CD14-positive monocyte (primary cell): ENCODE measurements at regions not wholly inside any gene's neighbourhood (a gene's known extent, or its start where the extent isn't known, plus 50 kb on each side); places are given as distances from the start of the nearest gene placed in this dataset.

ENCODE experiments used
- DNase-seq, 3 donors: peaks; one replicate each; pipeline ENCODE4 v3.0.0-alpha.2; 2011 to 2022
- H2AFZ ChIP-seq: 2 replicates; pipeline ENCODE4 v1.6.0; 2012; ENCODE audit warnings: mild to moderate bottlenecking, low read depth, low read length, inconsistent platforms; ENCODE audit not compliant: insufficient read depth, poor library complexity, severe bottlenecking
- H3K27ac ChIP-seq, 2 donors: 1 replicate in 1 of 2; 2 replicates in 1 of 2; pipeline ENCODE4 v1.5.1; 2012 to 2013; ENCODE audit warnings: low read length in 2 of 2, control low read depth in 1 of 2, inconsistent platforms in 1 of 2, low read depth in 1 of 2, mild to moderate bottlenecking in 1 of 2
- H3K27me3 ChIP-seq, 2 donors: one replicate each; pipeline versions ENCODE4 v1.6.0 to v1.6.1; 2011 to 2013; ENCODE audit warnings: low read length in 2 of 2; ENCODE audit not compliant: control insufficient read depth in 2 of 2, insufficient read depth in 2 of 2
- H3K36me3 ChIP-seq, 2 donors: replicated peaks in 1 of 2; 1 replicate in 1 of 2; 2 replicates in 1 of 2; pipeline versions ENCODE4 v1.5.1 to v1.6.1; 2012 to 2013; ENCODE audit warnings: low read length in 2 of 2, control low read depth in 1 of 2, inconsistent platforms in 1 of 2, mild to moderate bottlenecking in 1 of 2; ENCODE audit not compliant: insufficient read depth in 2 of 2, control insufficient read depth in 1 of 2
- H3K4me1 ChIP-seq, 2 donors: 1 replicate in 1 of 2; 2 replicates in 1 of 2; pipeline versions ENCODE4 v1.5.1 to v1.6.1; 2012 to 2013; ENCODE audit warnings: low read length in 2 of 2, control low read depth in 1 of 2, inconsistent platforms in 1 of 2, mild to moderate bottlenecking in 1 of 2, moderate library complexity in 1 of 2; ENCODE audit not compliant: insufficient read depth in 2 of 2, control insufficient read depth in 1 of 2
- H3K4me2 ChIP-seq: replicated peaks from 2 replicates; pipeline ENCODE3; 2012; ENCODE audit warnings: low read length, moderate library complexity, mild to moderate bottlenecking; ENCODE audit not compliant: poor library complexity, severe bottlenecking; ENCODE audit errors: extremely low read depth
- H3K4me3 ChIP-seq, 3 experiments: fragments of 200-600 bp in 1 of 3; sonication (generic) in 1 of 3; replicated peaks in 1 of 3; 1 replicate in 2 of 3; 2 replicates in 1 of 3; pipeline ENCODE4 v1.5.1; 2011 to 2013; ENCODE audit warnings: low read length in 3 of 3, mild to moderate bottlenecking in 3 of 3, control low read depth in 2 of 3, low read depth in 2 of 3, inconsistent platforms in 1 of 3, moderate library complexity in 1 of 3
- H3K79me2 ChIP-seq: 2 replicates; pipeline ENCODE4 v1.6.0; 2012; ENCODE audit warnings: mild to moderate bottlenecking, control low read depth, inconsistent platforms, low read length, moderate library complexity; ENCODE audit not compliant: insufficient read depth
- H3K9ac ChIP-seq: 2 replicates; pipeline ENCODE4 v1.6.0; 2017; ENCODE audit warnings: low read length, mild to moderate bottlenecking; ENCODE audit not compliant: insufficient read depth, poor library complexity, severe bottlenecking
- H3K9me3 ChIP-seq, 2 donors: replicated peaks in 1 of 2; 1 replicate in 1 of 2; 2 replicates in 1 of 2; pipeline versions ENCODE4 v1.5.1 to v1.6.1; 2012 to 2013; ENCODE audit warnings: low read length in 2 of 2, control low read depth in 1 of 2; ENCODE audit not compliant: control insufficient read depth in 1 of 2, insufficient read depth in 1 of 2
- H4K20me1 ChIP-seq: 2 replicates; pipeline ENCODE4 v1.6.0; 2012; ENCODE audit warnings: mild to moderate bottlenecking, low read length, control low read depth, moderate library complexity; ENCODE audit not compliant: insufficient read depth
- H3K27ac Mint-ChIP-seq, 7 donors: one replicate each; pipeline ENCODE4 v1.8.0; 2020; ENCODE audit warnings: mild to moderate bottlenecking in 7 of 7, mixed read lengths in 7 of 7, moderate library complexity in 6 of 7, inconsistent platforms in 2 of 7
- H3K27me3 Mint-ChIP-seq, 3 donors: one replicate each; pipeline ENCODE4 v1.8.0; 2021 to 2022; ENCODE audit warnings: low read depth in 3 of 3, mild to moderate bottlenecking in 3 of 3, mixed read lengths in 3 of 3, moderate library complexity in 3 of 3, inconsistent platforms in 1 of 3
- H3K36me3 Mint-ChIP-seq, 2 donors: one replicate each; pipeline ENCODE4 v1.8.0; 2020; ENCODE audit warnings: mixed read lengths in 2 of 2, inconsistent platforms in 1 of 2, mild to moderate bottlenecking in 1 of 2
- H3K4me1 Mint-ChIP-seq: one replicate; pipeline ENCODE4 v1.8.0; 2020; ENCODE audit warnings: mild to moderate bottlenecking, mixed read lengths
- H3K4me3 Mint-ChIP-seq, 2 donors: one replicate each; pipeline ENCODE4 v1.8.0; 2020; ENCODE audit warnings: mild to moderate bottlenecking in 2 of 2, mixed read lengths in 2 of 2, moderate library complexity in 1 of 2
- H3K9me3 Mint-ChIP-seq, 7 donors: one replicate each; pipeline ENCODE4 v1.8.0; 2020 to 2022; ENCODE audit warnings: mixed read lengths in 7 of 7, mild to moderate bottlenecking in 6 of 7, moderate library complexity in 6 of 7, inconsistent platforms in 2 of 7
- CTCF ChIP-seq: fragments of 200-600 bp; IDR thresholded peaks from one replicate; pipeline ENCODE4 v1.8.0; 2022; ENCODE audit warnings: antibody characterized with exemption, mild to moderate bottlenecking
- WGBS: methylation state at CpG from one replicate; pipeline ENCODE4 v1.1.5; 2013; ENCODE audit warnings: missing lambda C conversion rate; ENCODE audit not compliant: insufficient coverage; 5-methylcytosine and 5-hydroxymethylcytosine counted together
- intact Hi-C, 2 donors: fragments of 100-400 bp; cut with micrococcal nuclease; formaldehyde crosslinking; loops; one replicate each; pipeline versions ENCODE4 v1.15.0 to v1.15.1; 2023

GRCh38 chr13:71148396-71148795 lies 718.6 kb downstream of the DACH1 start:
- no peak for TF ChIP-seq CTCF
- Mint-ChIP-seq H3K27ac (no peak overlapping the region), H3K4me3 (no peak overlapping the region), H3K27me3 (no peaks in the 10 kb centered on the region), H3K9me3 (peaks cover 0 to 5% (median 0%) of the 10 kb centered on the region in 7 donors), H3K36me3 (no peaks in the 10 kb centered on the region), H3K4me1 (no peaks in the 10 kb centered on the region)
- Histone ChIP-seq H3K36me3 (no peaks in the 10 kb centered on the region), H3K4me1 (no peaks in the 10 kb centered on the region), H3K27ac (no peak overlapping the region), H3K27me3 (no peaks in the 10 kb centered on the region), H3K9me3 (no peaks in the 10 kb centered on the region), H3K4me2 (no peak overlapping the region), H2AFZ (no peak overlapping the region), H3K4me3 (no peak overlapping the region), H3K9ac (no peak overlapping the region), H4K20me1 (no peaks in the 10 kb centered on the region), H3K79me2 (no peaks in the 10 kb centered on the region)
- no CpG with 5 or more reads among the region's 1 CpG for WGBS
- intact Hi-C loops = no loop called here
- no peak for DNase-seq

- Histone ChIP-seq H3K79me2 (no peaks in the 10 kb centered on the region), H3K27ac (no peak overlapping the region), H4K20me1 (no peaks in the 10 kb centered on the region), H3K36me3 (no peaks in the 10 kb centered on the region), H3K4me2 (no peak overlapping the region), H3K4me1 (no peaks in the 10 kb centered on the region), H3K9ac (no peak overlapping the region), H3K4me3 (no peak overlapping the region), H3K9me3 (no peaks in the 10 kb centered on the region), H2AFZ (no peak overlapping the region), H3K27me3 (no peaks in the 10 kb centered on the region)
- no CpG with 5 or more reads among the region's 2 CpGs for WGBS
- Mint-ChIP-seq H3K9me3 (peaks cover 0 to 1% (median 0%) of the 10 kb centered on the region in 7 donors), H3K27me3 (no peaks in the 10 kb centered on the region), H3K27ac (no peak overlapping the region), H3K4me3 (no peak overlapping the region), H3K4me1 (no peaks in the 10 kb centered on the region), H3K36me3 (no peaks in the 10 kb centered on the region)
- intact Hi-C loops = no loop called here
- no peak for TF ChIP-seq CTCF
- DNase-seq = no peak
These were observed 722.1 kb downstream of the DACH1 start for GRCh38 chr13:71144883-71145282.
